ENCODE measurements at regions not wholly inside any gene's neighbourhood (a gene's known extent, or its start where the extent isn't known, plus 50 kb on each side); places are given as distances from the start of the nearest gene placed in this dataset.

DNA sequence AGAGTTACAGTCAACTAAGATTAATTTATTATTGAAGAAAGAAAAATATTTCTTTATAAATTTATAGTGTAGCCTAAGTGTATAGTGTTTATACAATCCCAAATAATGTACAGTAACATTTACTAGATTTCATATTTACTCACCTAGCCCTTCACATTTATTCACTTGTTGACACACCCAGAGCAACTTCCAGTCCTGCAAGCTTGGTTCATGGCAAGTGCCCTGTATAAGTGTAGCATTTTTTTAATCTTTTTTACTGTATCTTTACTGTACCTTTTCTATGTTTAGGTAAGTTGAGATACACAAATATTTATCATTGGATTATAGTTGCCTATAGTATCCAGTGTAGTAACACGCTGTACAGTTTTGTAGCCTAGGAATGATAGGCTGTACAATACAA, 119.9 kb downstream of the SPATA31D1 start:
- peaks cover 4% of the 10 kb centered on the region for H3K36me3 Mint-ChIP-seq (ENCODE audit: low read depth)
- no peaks in the 10 kb centered on the region for H3K27me3 Mint-ChIP-seq (ENCODE audit: low read depth, poor library complexity)
- H3K4me1 Mint-ChIP-seq = no peaks in the 10 kb centered on the region
- no peak overlapping the region for H3K4me3 Mint-ChIP-seq
- TF ChIP-seq, protein P1, sequence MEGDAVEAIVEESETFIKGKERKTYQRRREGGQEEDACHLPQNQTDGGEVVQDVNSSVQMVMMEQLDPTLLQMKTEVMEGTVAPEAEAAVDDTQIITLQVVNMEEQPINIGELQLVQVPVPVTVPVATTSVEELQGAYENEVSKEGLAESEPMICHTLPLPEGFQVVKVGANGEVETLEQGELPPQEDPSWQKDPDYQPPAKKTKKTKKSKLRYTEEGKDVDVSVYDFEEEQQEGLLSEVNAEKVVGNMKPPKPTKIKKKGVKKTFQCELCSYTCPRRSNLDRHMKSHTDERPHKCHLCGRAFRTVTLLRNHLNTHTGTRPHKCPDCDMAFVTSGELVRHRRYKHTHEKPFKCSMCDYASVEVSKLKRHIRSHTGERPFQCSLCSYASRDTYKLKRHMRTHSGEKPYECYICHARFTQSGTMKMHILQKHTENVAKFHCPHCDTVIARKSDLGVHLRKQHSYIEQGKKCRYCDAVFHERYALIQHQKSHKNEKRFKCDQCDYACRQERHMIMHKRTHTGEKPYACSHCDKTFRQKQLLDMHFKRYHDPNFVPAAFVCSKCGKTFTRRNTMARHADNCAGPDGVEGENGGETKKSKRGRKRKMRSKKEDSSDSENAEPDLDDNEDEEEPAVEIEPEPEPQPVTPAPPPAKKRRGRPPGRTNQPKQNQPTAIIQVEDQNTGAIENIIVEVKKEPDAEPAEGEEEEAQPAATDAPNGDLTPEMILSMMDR (IDR thresholded peaks at IDR 0.05) = no peak
- DNase-seq = no peak
- H3K27ac Mint-ChIP-seq = no peak overlapping the region
- H3K9me3 Mint-ChIP-seq = peaks cover 3% of the 10 kb centered on the region

DNA sequence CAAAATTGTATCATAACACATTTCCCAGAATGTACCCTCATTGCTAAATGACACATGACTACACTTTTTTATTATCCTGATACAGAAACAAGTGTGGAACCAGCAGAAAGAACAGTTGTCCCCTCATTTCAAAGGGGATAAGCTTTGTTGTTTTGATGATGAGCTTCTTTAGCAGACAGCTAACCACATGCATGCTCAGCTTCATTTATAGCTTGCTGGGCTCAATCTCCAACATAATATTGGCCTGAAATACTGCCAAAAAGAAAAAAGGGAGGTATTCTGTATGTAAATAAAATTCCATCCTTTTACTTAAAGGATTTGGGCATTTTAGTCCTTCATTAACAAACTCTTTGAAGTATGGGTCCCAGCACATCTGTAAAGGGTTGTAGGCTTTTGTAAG, 120.4 kb downstream of the SPATA31D1 start:
- no peaks in the 10 kb centered on the region for H3K27me3 Mint-ChIP-seq (ENCODE audit: low read depth, poor library complexity)
- H3K4me3 Mint-ChIP-seq = no peak overlapping the region
- H3K9me3 Mint-ChIP-seq = peaks cover 3% of the 10 kb centered on the region
- DNase-seq = no peak
- H3K36me3 Mint-ChIP-seq (ENCODE audit: low read depth) = peaks cover 4% of the 10 kb centered on the region
- TF ChIP-seq, protein P1 (IDR thresholded peaks at IDR 0.05) = no peak
- H3K4me1 Mint-ChIP-seq = no peaks in the 10 kb centered on the region
- H3K27ac Mint-ChIP-seq = no peak overlapping the region

DNA sequence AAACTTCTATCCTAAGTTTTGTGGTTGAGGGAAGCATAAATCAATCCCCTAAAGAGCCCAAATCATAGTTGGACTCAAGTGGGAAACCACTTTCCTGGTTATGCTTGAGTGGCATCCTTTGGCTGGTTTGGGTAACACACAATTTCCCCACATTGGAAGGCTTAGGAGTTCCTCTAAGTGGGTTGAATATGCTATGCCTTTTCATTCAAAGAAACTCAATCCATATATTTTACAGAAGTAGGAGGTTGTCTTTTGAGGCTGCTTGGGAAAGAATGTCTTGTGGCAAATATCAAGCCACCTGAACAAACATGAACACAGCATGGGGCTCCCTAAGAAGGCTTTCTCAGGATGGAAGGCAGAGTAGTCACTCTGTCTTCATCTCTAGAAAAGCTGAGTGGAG, 121.1 kb downstream of the SPATA31D1 start:
- Mint-ChIP-seq H3K27me3 (ENCODE audit: low read depth, poor library complexity) (no peaks in the 10 kb centered on the region), H3K9me3 (peaks cover 3% of the 10 kb centered on the region), H3K4me1 (no peaks in the 10 kb centered on the region), H3K36me3 (ENCODE audit: low read depth) (peaks cover 4% of the 10 kb centered on the region), H3K4me3 (no peak overlapping the region), H3K27ac (no peak overlapping the region)
- TF ChIP-seq, protein P1 (IDR thresholded peaks at IDR 0.05) = no peak
- DNase-seq = no peak

DNA sequence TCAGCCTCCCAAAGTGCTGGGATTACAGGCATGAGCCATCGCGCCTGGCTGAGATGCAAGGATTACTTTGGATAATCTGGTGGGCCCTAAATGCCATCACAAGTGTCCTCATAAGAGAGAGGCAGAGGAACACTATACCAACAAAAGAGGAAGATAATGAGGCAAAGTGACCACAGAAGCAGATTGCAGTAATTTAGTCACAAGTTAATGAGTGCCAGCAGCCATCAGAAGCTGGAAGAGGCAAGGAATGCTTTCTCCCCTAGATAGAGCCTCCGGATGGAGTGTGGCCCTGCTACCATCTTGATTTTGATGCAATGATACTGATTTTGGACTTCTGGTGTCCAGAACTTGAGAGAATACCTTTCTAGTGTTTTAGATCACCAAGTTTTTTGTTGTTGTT, 122.3 kb downstream of the SPATA31D1 start:
- DNase-seq = no peak
- Mint-ChIP-seq H3K27ac (no peak overlapping the region), H3K9me3 (peaks cover 3% of the 10 kb centered on the region), H3K4me1 (no peaks in the 10 kb centered on the region), H3K4me3 (no peak overlapping the region), H3K36me3 (ENCODE audit: low read depth) (peaks cover 4% of the 10 kb centered on the region), H3K27me3 (ENCODE audit: low read depth, poor library complexity) (no peaks in the 10 kb centered on the region)
- TF ChIP-seq, protein P1 (IDR thresholded peaks at IDR 0.05) = no peak

DNA sequence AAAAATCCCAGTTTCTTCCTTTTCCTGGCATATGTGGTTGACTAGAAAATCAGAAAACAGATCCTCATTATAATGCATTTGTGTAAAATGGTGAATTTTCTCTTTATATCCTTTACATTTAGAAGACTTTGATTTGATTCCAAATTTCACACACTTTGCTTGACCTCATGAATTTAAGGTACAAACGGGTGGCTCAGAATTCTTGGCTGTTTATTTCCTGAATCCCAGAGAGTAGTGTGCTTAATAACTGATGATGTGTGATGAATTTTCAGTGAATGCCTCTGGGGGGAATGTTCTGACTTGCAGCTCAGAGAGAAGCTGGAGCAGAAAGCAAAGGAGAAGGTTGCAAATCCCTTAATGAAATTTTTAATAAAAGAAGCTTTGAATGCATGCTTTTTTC, 126.8 kb downstream of the SPATA31D1 start:
- Mint-ChIP-seq H3K4me3 (no peak overlapping the region), H3K9me3 (peaks cover 3% of the 10 kb centered on the region), H3K36me3 (ENCODE audit: low read depth) (peaks cover 4% of the 10 kb centered on the region), H3K27me3 (ENCODE audit: low read depth, poor library complexity) (no peaks in the 10 kb centered on the region), H3K4me1 (peaks cover 18% of the 10 kb centered on the region), H3K27ac (no peak overlapping the region)
- TF ChIP-seq, protein P1 (IDR thresholded peaks at IDR 0.05) = no peak
- no peak for DNase-seq

DNA sequence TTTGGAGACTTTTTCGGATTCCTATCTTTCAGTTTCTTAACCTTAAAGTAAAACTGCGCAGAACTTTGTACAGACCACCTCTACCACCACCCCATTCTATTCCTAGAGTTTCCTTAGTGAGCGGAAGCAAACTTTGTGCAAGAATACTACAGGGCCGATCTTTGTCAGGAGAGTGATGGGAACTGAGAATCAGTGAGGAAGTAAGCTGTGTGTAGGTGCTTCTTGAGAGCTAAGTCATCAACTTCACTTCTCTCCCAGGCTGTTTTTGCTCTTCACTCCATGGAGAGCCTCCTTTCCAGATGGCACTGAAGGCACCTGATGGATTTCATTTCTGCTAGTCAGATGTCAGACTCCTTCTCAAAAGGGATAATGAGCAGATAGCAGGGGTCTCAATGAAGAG, 127.3 kb downstream of the SPATA31D1 start:
- TF ChIP-seq, protein P1 (IDR thresholded peaks at IDR 0.05) = no peak
- Mint-ChIP-seq H3K9me3 (peaks cover 3% of the 10 kb centered on the region), H3K27ac (no peak overlapping the region), H3K36me3 (ENCODE audit: low read depth) (peaks cover 4% of the 10 kb centered on the region), H3K27me3 (ENCODE audit: low read depth, poor library complexity) (no peaks in the 10 kb centered on the region), H3K4me1 (peaks cover 18% of the 10 kb centered on the region), H3K4me3 (no peak overlapping the region)
- DNase-seq = no peak
